ENCODE measurements at regions not wholly inside any gene's neighbourhood (a gene's known extent, or its start where the extent isn't known, plus 50 kb on each side); places are given as distances from the start of the nearest gene placed in this dataset.

- dilution Hi-C loops (cut with MboI; ENCODE audit: extremely low pct_ligation_motif_present, low sequenced_read_pairs), result no loop called here
- DNase-seq (ENCODE audit: low read depth, low spot score) (no peak), FAIRE-seq (no peak)
- H3K27ac ChIP-seq (ENCODE audit: control insufficient read depth, insufficient read depth, low read length), result no peak overlapping the region
- no peaks in the 10 kb centered on the region for H3K36me3 ChIP-seq (ENCODE audit: control insufficient read depth in 2 of 2, extremely low read depth in 1 of 2, insufficient read depth in 2 of 2, low read length in 2 of 2)
- no peak overlapping the region for H3K9ac ChIP-seq (ENCODE audit: control insufficient read depth, extremely low read depth, insufficient read depth, low read length)
- no peaks in the 10 kb centered on the region for H4K20me1 ChIP-seq (ENCODE audit: control insufficient read depth, extremely low read depth, insufficient read depth, low read length)
- H3K27me3 ChIP-seq (ENCODE audit: control insufficient read depth, extremely low read depth, insufficient read depth, low read length), result no peaks in the 10 kb centered on the region
- no peaks in the 10 kb centered on the region for H3K4me1 ChIP-seq (ENCODE audit: control insufficient read depth, extremely low read depth, insufficient read depth, low read length)
- no peak overlapping the region for H3K4me2 ChIP-seq (ENCODE audit: control insufficient read depth, extremely low read depth, insufficient read depth, low read depth, low read length)
- H3K4me3 ChIP-seq (ENCODE audit: control insufficient read depth in 2 of 3, extremely low read depth in 1 of 3, insufficient read depth in 2 of 3, low read depth in 1 of 3, low read length in 3 of 3), result no peak overlapping the region
- H3K9me1 ChIP-seq (ENCODE audit: control insufficient read depth, extremely low read depth, insufficient read depth, low read length), result no peaks in the 10 kb centered on the region
- no peaks in the 10 kb centered on the region for H3K79me2 ChIP-seq (ENCODE audit: control insufficient read depth, insufficient read depth, low read length)
- no peaks in the 10 kb centered on the region for H3K9me3 ChIP-seq (ENCODE audit: control insufficient read depth, low read depth, low read length)
- TF ChIP-seq CTCF (optimal IDR thresholded peaks at IDR 0.05 in 1 of 3, IDR thresholded peaks at IDR 0.05 in 1 of 3, conservative IDR thresholded peaks at IDR 0.05 in 1 of 3; ENCODE audit: extremely low read depth in 1 of 3, insufficient read depth in 2 of 3, low read length in 3 of 3) (no peak), EZH2 (IDR thresholded peaks at IDR 0.05; ENCODE audit: low read length) (no peak)
- no peak overlapping the region for H2AFZ ChIP-seq (ENCODE audit: control insufficient read depth, low read length)
These were observed 602.2 kb upstream of the NOX3 start for GRCh38 chr6:156057869-156058268.

- no peak overlapping the region for H3K4me2 ChIP-seq (ENCODE audit: control insufficient read depth, extremely low read depth, insufficient read depth, low read depth, low read length)
- no peak overlapping the region for H3K9ac ChIP-seq (ENCODE audit: control insufficient read depth, extremely low read depth, insufficient read depth, low read length)
- H4K20me1 ChIP-seq (ENCODE audit: control insufficient read depth, extremely low read depth, insufficient read depth, low read length), result no peaks in the 10 kb centered on the region
- H3K4me3 ChIP-seq (ENCODE audit: control insufficient read depth in 2 of 3, extremely low read depth in 1 of 3, insufficient read depth in 2 of 3, low read depth in 1 of 3, low read length in 3 of 3), result no peak overlapping the region
- H3K27me3 ChIP-seq (ENCODE audit: control insufficient read depth, extremely low read depth, insufficient read depth, low read length), result no peaks in the 10 kb centered on the region
- DNase-seq (ENCODE audit: low read depth, low spot score) (no peak), FAIRE-seq (no peak)
- H3K9me1 ChIP-seq (ENCODE audit: control insufficient read depth, extremely low read depth, insufficient read depth, low read length), result no peaks in the 10 kb centered on the region
- H3K27ac ChIP-seq (ENCODE audit: control insufficient read depth, insufficient read depth, low read length), result no peak overlapping the region
- no peaks in the 10 kb centered on the region for H3K4me1 ChIP-seq (ENCODE audit: control insufficient read depth, extremely low read depth, insufficient read depth, low read length)
- H3K9me3 ChIP-seq (ENCODE audit: control insufficient read depth, low read depth, low read length), result no peaks in the 10 kb centered on the region
- TF ChIP-seq EZH2 (IDR thresholded peaks at IDR 0.05; ENCODE audit: low read length) (no peak), CTCF (optimal IDR thresholded peaks at IDR 0.05 in 1 of 3, IDR thresholded peaks at IDR 0.05 in 1 of 3, conservative IDR thresholded peaks at IDR 0.05 in 1 of 3; ENCODE audit: extremely low read depth in 1 of 3, insufficient read depth in 2 of 3, low read length in 3 of 3) (no peak)
- no peaks in the 10 kb centered on the region for H3K79me2 ChIP-seq (ENCODE audit: control insufficient read depth, insufficient read depth, low read length)
- H2AFZ ChIP-seq (ENCODE audit: control insufficient read depth, low read length), result no peak overlapping the region
- dilution Hi-C loops (cut with MboI; ENCODE audit: extremely low pct_ligation_motif_present, low sequenced_read_pairs), result no loop called here
- H3K36me3 ChIP-seq (ENCODE audit: control insufficient read depth in 2 of 2, extremely low read depth in 1 of 2, insufficient read depth in 2 of 2, low read length in 2 of 2), result no peaks in the 10 kb centered on the region
These were observed 600.4 kb upstream of the NOX3 start for GRCh38 chr6:156056085-156056484.

Data from keratinocyte (primary cell).